NT2/D1 (cell line): ENCODE measurements at regions not wholly inside any gene's neighbourhood (a gene's known extent, or its start where the extent isn't known, plus 50 kb on each side); places are given as distances from the start of the nearest gene placed in this dataset.

Experiments
- SUZ12 ChIP-seq: IDR thresholded peaks from 2 replicates; pipeline ENCODE4 v1.6.1; 2011; ENCODE audit not compliant: insufficient read length, insufficient read depth; ENCODE audit errors: extremely low read depth
- YY1 ChIP-seq: IDR thresholded peaks from 2 replicates; pipeline ENCODE4 v1.6.1; 2011; ENCODE audit not compliant: insufficient read length, insufficient read depth
- ZNF274 ChIP-seq: IDR thresholded peaks from 2 replicates; pipeline ENCODE4 v1.6.1; 2011; ENCODE audit warnings: mild to moderate bottlenecking, low read depth, low read length

- no peak for TF ChIP-seq ZNF274
- TF ChIP-seq YY1 = no peak
- no peak for TF ChIP-seq SUZ12
These were observed 207.0 kb downstream of the HTR7 start for GRCh38 chr10:90650858-90651257.
